ENCODE measurements at regions not wholly inside any gene's neighbourhood (a gene's known extent, or its start where the extent isn't known, plus 50 kb on each side); places are given as distances from the start of the nearest gene placed in this dataset.

- no peaks in the 10 kb centered on the region for H3K4me1 ChIP-seq (ENCODE audit: control insufficient read depth in 1 of 2, low read depth in 2 of 2)
- no peak overlapping the region for H3K4me3 ChIP-seq
- no peaks in the 10 kb centered on the region for H3K9me3 ChIP-seq
- ATAC-seq (ENCODE audit: insufficient number of reproducible peaks, low FRiP score, low read depth): no peak
- DNase-seq (ENCODE audit: low spot score): no peak
- TF ChIP-seq, protein P1, sequence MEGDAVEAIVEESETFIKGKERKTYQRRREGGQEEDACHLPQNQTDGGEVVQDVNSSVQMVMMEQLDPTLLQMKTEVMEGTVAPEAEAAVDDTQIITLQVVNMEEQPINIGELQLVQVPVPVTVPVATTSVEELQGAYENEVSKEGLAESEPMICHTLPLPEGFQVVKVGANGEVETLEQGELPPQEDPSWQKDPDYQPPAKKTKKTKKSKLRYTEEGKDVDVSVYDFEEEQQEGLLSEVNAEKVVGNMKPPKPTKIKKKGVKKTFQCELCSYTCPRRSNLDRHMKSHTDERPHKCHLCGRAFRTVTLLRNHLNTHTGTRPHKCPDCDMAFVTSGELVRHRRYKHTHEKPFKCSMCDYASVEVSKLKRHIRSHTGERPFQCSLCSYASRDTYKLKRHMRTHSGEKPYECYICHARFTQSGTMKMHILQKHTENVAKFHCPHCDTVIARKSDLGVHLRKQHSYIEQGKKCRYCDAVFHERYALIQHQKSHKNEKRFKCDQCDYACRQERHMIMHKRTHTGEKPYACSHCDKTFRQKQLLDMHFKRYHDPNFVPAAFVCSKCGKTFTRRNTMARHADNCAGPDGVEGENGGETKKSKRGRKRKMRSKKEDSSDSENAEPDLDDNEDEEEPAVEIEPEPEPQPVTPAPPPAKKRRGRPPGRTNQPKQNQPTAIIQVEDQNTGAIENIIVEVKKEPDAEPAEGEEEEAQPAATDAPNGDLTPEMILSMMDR (IDR thresholded peaks at IDR 0.05): no peak
- no peaks in the 10 kb centered on the region for H3K36me3 ChIP-seq
- no peak overlapping the region for H3K27ac ChIP-seq
- H3K27me3 ChIP-seq (replicated peaks; ENCODE audit: insufficient read depth): no peaks in the 10 kb centered on the region
Measured at GRCh38 chr16:7206469-7206868, 126.2 kb upstream of the RBFOX1 start.

- ATAC-seq (ENCODE audit: insufficient number of reproducible peaks, low FRiP score, low read depth) (no peak), DNase-seq (ENCODE audit: low spot score) (no peak)
- TF ChIP-seq, protein P1 (IDR thresholded peaks at IDR 0.05): no peak
- Histone ChIP-seq H3K27ac (no peak overlapping the region), H3K4me3 (no peak overlapping the region), H3K27me3 (replicated peaks; ENCODE audit: insufficient read depth) (no peaks in the 10 kb centered on the region), H3K36me3 (no peaks in the 10 kb centered on the region), H3K9me3 (no peaks in the 10 kb centered on the region), H3K4me1 (ENCODE audit: control insufficient read depth in 1 of 2, low read depth in 2 of 2) (no peaks in the 10 kb centered on the region)
Measured at GRCh38 chr16:7200320-7200719, 132.3 kb upstream of the RBFOX1 start.

DNA sequence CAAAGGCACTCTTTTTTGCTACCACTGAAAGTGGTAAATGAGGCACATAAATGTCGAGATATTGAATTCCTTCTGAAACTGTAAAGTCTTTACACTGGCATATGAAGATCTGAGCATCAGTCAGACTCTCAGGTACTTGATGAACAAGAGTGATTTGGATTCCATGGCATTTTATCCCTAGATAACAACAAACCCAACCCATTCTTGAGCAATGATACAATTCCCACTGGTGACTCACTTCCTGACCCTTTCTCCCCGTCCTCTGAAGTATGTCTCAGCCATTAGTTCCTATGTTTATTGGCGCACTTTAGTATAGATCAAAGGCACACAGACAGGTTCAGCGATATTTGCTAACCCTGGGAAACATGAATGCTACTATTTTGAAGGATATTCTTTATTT lies 147.0 kb upstream of the RBFOX1 start:
- no peaks in the 10 kb centered on the region for H3K4me1 ChIP-seq (ENCODE audit: control insufficient read depth in 1 of 2, low read depth in 2 of 2)
- no peak overlapping the region for H3K27ac ChIP-seq
- no peak overlapping the region for H3K4me3 ChIP-seq
- TF ChIP-seq, protein P1 (IDR thresholded peaks at IDR 0.05): no peak
- H3K9me3 ChIP-seq: no peaks in the 10 kb centered on the region
- no peaks in the 10 kb centered on the region for H3K27me3 ChIP-seq (replicated peaks; ENCODE audit: insufficient read depth)
- DNase-seq (ENCODE audit: low spot score): no peak
- H3K36me3 ChIP-seq: no peaks in the 10 kb centered on the region
- ATAC-seq (ENCODE audit: insufficient number of reproducible peaks, low FRiP score, low read depth): no peak

GRCh38 chr16:7185165-7185564 lies 147.5 kb upstream of the RBFOX1 start:
- no peaks in the 10 kb centered on the region for H3K27me3 ChIP-seq (replicated peaks; ENCODE audit: insufficient read depth)
- DNase-seq (ENCODE audit: low spot score): no peak
- H3K9me3 ChIP-seq: no peaks in the 10 kb centered on the region
- H3K36me3 ChIP-seq: no peaks in the 10 kb centered on the region
- H3K4me3 ChIP-seq: no peak overlapping the region
- no peak for ATAC-seq (ENCODE audit: insufficient number of reproducible peaks, low FRiP score, low read depth)
- H3K4me1 ChIP-seq (ENCODE audit: control insufficient read depth in 1 of 2, low read depth in 2 of 2): no peaks in the 10 kb centered on the region
- H3K27ac ChIP-seq: no peak overlapping the region
- TF ChIP-seq, protein P1 (IDR thresholded peaks at IDR 0.05): no peak

DNA sequence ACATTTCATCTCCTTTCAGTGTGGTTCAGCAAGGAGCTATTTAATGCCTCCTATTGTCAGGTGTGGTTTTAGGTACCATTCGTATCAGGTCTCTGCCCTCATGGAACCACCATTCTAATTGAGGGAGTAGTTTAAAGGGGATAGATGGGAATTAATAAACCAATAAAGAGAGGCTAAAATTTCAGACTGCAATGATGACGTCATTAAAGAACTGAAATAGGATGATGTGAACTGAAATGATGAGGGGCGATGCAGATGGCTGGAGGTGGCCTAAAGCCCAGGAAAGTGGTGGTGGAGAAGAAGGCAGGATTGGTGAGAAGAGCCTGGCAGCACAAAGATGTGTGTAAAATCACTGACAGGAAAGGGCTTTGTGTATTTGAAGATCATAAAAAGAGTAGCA lies 148.9 kb upstream of the RBFOX1 start:
- H3K4me3 ChIP-seq: no peak overlapping the region
- ATAC-seq (ENCODE audit: insufficient number of reproducible peaks, low FRiP score, low read depth): no peak

More for the DNA sequence above, 148.9 kb upstream of the RBFOX1 start:
- Histone ChIP-seq H3K4me1 (ENCODE audit: control insufficient read depth in 1 of 2, low read depth in 2 of 2) (no peaks in the 10 kb centered on the region), H3K36me3 (no peaks in the 10 kb centered on the region), H3K27ac (no peak overlapping the region), H3K27me3 (replicated peaks; ENCODE audit: insufficient read depth) (no peaks in the 10 kb centered on the region), H3K9me3 (no peaks in the 10 kb centered on the region)
- DNase-seq (ENCODE audit: low spot score): no peak
- TF ChIP-seq, protein P1 (IDR thresholded peaks at IDR 0.05): no peak

All from thoracic aorta (tissue), 2 donors.